ENCODE measurements at regions not wholly inside any gene's neighbourhood (a gene's known extent, or its start where the extent isn't known, plus 50 kb on each side); places are given as distances from the start of the nearest gene placed in this dataset.

DNA sequence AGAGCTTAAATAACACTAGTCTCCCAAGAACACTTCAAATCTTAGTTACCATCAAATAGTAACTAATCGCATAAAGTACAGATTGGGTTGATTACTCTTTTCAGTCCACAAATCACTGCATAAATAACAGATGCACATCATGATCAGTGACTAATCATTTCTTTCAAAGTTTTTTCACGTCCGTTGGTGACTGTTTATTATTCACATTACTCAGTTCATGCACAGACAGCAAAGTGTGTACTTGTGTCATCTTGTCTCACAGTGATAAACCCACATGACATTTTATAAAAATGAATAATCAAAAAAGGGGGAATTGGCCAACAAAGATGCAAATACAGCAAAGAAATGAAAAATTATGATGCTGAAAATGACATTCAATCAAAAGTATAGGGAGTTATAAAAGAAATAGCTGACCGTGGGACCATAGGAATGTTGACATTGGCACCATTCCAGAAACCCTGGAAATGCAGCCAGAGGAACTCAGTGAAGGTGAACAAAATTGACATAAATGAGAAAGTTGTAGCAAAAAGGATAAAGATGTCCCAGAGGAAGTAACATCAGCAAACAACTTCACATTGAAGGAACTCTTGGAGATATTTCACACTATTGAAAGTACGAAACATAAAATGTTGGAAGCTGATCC lies 161.5 kb downstream of the SOX3 start:
- Histone ChIP-seq H3K9me3 (no peaks in the 10 kb centered on the region), H3K36me3 (no peaks in the 10 kb centered on the region), H3K4me3 (no peak overlapping the region), H3K27me3 (no peaks in the 10 kb centered on the region), H3K4me1 (no peaks in the 10 kb centered on the region), H3K27ac (no peak overlapping the region)
- intact Hi-C loops (cut with DNase I): no loop called here
- TF ChIP-seq, protein P1, sequence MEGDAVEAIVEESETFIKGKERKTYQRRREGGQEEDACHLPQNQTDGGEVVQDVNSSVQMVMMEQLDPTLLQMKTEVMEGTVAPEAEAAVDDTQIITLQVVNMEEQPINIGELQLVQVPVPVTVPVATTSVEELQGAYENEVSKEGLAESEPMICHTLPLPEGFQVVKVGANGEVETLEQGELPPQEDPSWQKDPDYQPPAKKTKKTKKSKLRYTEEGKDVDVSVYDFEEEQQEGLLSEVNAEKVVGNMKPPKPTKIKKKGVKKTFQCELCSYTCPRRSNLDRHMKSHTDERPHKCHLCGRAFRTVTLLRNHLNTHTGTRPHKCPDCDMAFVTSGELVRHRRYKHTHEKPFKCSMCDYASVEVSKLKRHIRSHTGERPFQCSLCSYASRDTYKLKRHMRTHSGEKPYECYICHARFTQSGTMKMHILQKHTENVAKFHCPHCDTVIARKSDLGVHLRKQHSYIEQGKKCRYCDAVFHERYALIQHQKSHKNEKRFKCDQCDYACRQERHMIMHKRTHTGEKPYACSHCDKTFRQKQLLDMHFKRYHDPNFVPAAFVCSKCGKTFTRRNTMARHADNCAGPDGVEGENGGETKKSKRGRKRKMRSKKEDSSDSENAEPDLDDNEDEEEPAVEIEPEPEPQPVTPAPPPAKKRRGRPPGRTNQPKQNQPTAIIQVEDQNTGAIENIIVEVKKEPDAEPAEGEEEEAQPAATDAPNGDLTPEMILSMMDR (IDR thresholded peaks at IDR 0.05): no peak
- no peak for TF ChIP-seq POLR2A (IDR thresholded peaks at IDR 0.05)
- WGBS, 2 donors: 36 to 39% methylated on average over 5 of the region's 5 CpGs
- no peak for DNase-seq

DNA sequence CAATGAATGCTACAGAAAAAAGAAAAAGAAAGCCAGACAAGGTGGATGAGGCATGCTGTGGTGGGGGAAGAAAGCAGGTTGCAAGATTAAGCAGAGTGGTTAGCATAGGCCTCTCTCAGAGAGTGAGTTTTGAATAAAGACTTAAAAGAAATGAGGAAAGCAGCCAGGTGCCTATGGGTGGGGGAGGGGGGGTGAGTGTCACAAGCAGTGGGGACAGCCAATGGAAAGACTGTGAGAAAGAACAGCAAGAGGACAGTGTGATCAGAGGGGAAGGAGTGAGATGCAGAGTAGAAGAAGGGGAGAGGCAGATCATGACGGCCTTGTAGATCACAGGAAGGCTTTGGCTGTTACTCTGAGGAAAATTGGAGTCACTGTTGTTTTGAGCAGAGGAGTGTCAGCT lies 162.5 kb downstream of the SOX3 start:
- H3K4me1 ChIP-seq: no peaks in the 10 kb centered on the region
- H3K27me3 ChIP-seq: no peaks in the 10 kb centered on the region
- 10 to 46% methylated on average over 1 of the region's 1 CpG for WGBS, 2 donors
- TF ChIP-seq POLR2A (IDR thresholded peaks at IDR 0.05): no peak
- intact Hi-C loops (cut with DNase I): no loop called here
- no peaks in the 10 kb centered on the region for H3K9me3 ChIP-seq
- no peak overlapping the region for H3K4me3 ChIP-seq
- no peak for DNase-seq
- H3K36me3 ChIP-seq: no peaks in the 10 kb centered on the region
- H3K27ac ChIP-seq: no peak overlapping the region

DNA sequence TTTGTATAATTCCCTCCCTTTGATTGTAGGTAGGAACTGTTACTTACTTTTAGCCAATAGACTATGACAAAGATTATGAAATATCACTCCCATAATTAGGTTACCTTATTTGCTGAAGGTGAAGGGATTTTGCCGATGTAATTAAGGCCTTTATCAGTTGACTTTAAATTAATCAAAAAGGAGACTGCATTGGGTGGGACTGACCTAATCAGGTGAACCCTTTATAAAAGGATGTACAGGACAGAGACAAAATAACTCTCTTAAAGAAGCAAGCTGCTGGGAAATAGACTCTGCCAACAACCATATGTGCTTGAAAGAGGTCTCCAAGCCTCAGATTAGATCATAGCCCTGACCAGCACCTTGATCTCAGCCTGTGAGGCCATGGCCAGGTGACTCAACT lies 167.6 kb downstream of the SOX3 start:
- whole genome bisulfite sequencing, 2 donors: 91 to 100% methylated on average over 1 of the region's 1 CpG
- Histone ChIP-seq H3K27me3 (no peaks in the 10 kb centered on the region), H3K9me3 (no peaks in the 10 kb centered on the region), H3K27ac (no peak overlapping the region), H3K36me3 (no peaks in the 10 kb centered on the region), H3K4me1 (no peaks in the 10 kb centered on the region), H3K4me3 (no peak overlapping the region)
- intact Hi-C loops (cut with DNase I): no loop called here
- no peak for TF ChIP-seq POLR2A (IDR thresholded peaks at IDR 0.05)
- TF ChIP-seq, protein P1 (IDR thresholded peaks at IDR 0.05): no peak
- no peak for DNase-seq

DNA sequence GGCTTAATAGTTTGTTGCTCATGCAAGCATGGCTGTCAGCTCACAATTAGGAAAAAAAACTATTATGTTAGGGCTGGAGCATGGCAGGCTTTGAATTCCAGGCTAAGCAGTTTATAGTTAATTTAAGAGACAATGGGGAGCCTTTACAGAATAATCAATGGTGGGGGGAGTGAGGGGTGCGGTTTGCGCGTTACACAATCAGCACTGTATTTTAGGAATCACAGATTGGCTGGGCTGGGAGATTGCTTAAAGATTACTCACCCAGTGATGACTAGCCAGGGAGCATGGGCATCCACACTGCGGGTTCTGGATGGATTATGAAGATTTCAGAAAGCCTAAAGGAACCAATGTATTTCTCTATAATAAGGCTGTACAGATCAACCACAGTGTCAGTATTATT lies 186.6 kb downstream of the SOX3 start:
- no peak overlapping the region for H3K4me3 ChIP-seq
- no peaks in the 10 kb centered on the region for H3K9me3 ChIP-seq
- TF ChIP-seq, protein P1 (IDR thresholded peaks at IDR 0.05): no peak
- no peak for TF ChIP-seq POLR2A (IDR thresholded peaks at IDR 0.05)
- H3K4me1 ChIP-seq: no peaks in the 10 kb centered on the region
- no peak for DNase-seq
- intact Hi-C loops (cut with DNase I): no loop called here
- H3K27ac ChIP-seq: no peak overlapping the region
- 64 to 93% methylated on average over 4 of the region's 4 CpGs for WGBS, 2 donors
- no peaks in the 10 kb centered on the region for H3K36me3 ChIP-seq
- H3K27me3 ChIP-seq: no peaks in the 10 kb centered on the region

DNA sequence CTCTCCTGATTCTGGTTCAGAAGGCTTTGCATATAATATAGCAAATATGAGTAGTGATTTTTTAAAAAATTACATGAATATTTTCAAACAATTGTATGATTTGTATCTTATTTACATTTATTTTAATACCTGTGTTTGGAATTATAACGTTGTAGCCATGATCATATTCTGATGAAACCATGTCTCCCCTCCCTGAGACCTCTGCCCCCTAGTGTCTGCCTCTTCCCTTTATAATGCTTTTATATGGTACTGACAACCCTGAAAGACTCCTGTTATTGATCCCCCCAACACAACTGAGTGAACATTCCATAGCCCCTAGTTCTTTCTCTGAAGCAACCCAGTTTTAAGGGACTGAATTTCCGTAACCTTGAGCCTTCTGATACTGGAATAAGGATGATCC lies 187.4 kb downstream of the SOX3 start:
- H3K27me3 ChIP-seq: no peaks in the 10 kb centered on the region
- DNase-seq: no peak
- no peaks in the 10 kb centered on the region for H3K4me1 ChIP-seq
- no peak overlapping the region for H3K27ac ChIP-seq
- no peaks in the 10 kb centered on the region for H3K36me3 ChIP-seq
- 40 to 64% methylated on average over 1 to 2 of the region's 2 CpGs for WGBS, 2 donors
- intact Hi-C loops (cut with DNase I): no loop called here
- no peaks in the 10 kb centered on the region for H3K9me3 ChIP-seq
- TF ChIP-seq, protein P1 (IDR thresholded peaks at IDR 0.05): no peak
- no peak for TF ChIP-seq POLR2A (IDR thresholded peaks at IDR 0.05)
- H3K4me3 ChIP-seq: no peak overlapping the region

All from esophagus squamous epithelium (tissue), 5 donors.